Colonic mucosa (tissue), 4 donors: ENCODE measurements at regions not wholly inside any gene's neighbourhood (a gene's known extent, or its start where the extent isn't known, plus 50 kb on each side); places are given as distances from the start of the nearest gene placed in this dataset.

Experiments used
- DNase-seq: peaks from one replicate; pipeline ENCODE4 v3.0.0-alpha.2; 2020
- H3K27ac ChIP-seq: fragments of 200-600 bp; one replicate; pipeline ENCODE4 v1.8.0; 2021
- H3K27me3 ChIP-seq: fragments of 200-600 bp; one replicate; pipeline ENCODE4 v1.8.0; 2021
- H3K36me3 ChIP-seq: fragments of 200-600 bp; one replicate; pipeline ENCODE4 v1.8.0; 2021
- H3K4me1 ChIP-seq: fragments of 200-600 bp; one replicate; pipeline ENCODE4 v1.8.0; 2021; ENCODE audit warnings: mild to moderate bottlenecking
- H3K4me3 ChIP-seq: fragments of 200-600 bp; one replicate; pipeline ENCODE4 v1.8.0; 2021
- H3K9ac ChIP-seq, 2 donors: one replicate each; pipeline ENCODE4 v1.7.0; 2013; ENCODE audit warnings: control low read depth in 2 of 2, low read depth in 2 of 2, low read length in 2 of 2
- H3K9me3 ChIP-seq: fragments of 200-600 bp; one replicate; pipeline ENCODE4 v1.8.0; 2021
- intact Hi-C: fragments of 100-400 bp; cut with DNase I; formaldehyde crosslinking; loops from one replicate; pipeline ENCODE4 v1.14.1; 2022
- TF ChIP-seq, protein P1 (sequence below): fragments of 200-600 bp; IDR thresholded peaks from one replicate; pipeline ENCODE4 v1.8.0; 2022; ENCODE audit warnings: antibody characterized with exemption, mild to moderate bottlenecking
- donor health status: healthy.
- donor health status: DM: no; HTN: no; CAD: no.
- donor health status: DM: no; HTN: no; CAD: no.

DNA sequence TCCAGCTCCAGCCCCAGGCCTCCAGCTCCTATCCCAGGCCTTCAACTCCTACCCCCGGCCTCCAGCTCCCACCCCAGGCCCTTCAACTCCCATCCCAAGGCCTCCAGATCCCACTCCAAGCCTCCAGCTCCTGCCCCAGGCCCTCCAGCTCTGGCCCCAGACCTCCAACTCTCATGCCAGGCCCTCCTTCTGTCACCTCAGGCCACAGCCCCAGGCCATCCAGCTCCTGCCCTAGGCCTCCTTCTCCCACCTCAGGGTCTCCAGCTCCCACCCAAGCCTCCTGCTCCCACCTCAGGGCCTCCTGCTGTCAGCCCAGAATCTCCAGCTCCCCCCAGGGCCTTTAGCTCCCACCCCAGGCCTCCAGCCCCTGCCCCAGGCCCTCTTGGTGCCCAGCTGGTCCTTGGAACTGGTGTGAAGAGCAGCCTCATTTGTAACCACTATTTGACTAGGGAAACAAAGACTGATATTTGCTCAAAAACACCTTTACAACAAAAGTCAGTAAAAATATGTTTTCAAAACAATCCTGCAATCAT is 67.8 kb upstream of the SALL3 start:
- no peaks in the 10 kb centered on the region for H3K27me3 ChIP-seq
- no peaks in the 10 kb centered on the region for H3K36me3 ChIP-seq
- H3K9me3 ChIP-seq = no peaks in the 10 kb centered on the region
- H3K4me1 ChIP-seq = no peaks in the 10 kb centered on the region
- TF ChIP-seq, protein P1, sequence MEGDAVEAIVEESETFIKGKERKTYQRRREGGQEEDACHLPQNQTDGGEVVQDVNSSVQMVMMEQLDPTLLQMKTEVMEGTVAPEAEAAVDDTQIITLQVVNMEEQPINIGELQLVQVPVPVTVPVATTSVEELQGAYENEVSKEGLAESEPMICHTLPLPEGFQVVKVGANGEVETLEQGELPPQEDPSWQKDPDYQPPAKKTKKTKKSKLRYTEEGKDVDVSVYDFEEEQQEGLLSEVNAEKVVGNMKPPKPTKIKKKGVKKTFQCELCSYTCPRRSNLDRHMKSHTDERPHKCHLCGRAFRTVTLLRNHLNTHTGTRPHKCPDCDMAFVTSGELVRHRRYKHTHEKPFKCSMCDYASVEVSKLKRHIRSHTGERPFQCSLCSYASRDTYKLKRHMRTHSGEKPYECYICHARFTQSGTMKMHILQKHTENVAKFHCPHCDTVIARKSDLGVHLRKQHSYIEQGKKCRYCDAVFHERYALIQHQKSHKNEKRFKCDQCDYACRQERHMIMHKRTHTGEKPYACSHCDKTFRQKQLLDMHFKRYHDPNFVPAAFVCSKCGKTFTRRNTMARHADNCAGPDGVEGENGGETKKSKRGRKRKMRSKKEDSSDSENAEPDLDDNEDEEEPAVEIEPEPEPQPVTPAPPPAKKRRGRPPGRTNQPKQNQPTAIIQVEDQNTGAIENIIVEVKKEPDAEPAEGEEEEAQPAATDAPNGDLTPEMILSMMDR = no peak
- intact Hi-C loops = no loop called here
- no peak overlapping the region for H3K9ac ChIP-seq
- DNase-seq = no peak
- no peak overlapping the region for H3K27ac ChIP-seq
- H3K4me3 ChIP-seq = no peak overlapping the region

DNA sequence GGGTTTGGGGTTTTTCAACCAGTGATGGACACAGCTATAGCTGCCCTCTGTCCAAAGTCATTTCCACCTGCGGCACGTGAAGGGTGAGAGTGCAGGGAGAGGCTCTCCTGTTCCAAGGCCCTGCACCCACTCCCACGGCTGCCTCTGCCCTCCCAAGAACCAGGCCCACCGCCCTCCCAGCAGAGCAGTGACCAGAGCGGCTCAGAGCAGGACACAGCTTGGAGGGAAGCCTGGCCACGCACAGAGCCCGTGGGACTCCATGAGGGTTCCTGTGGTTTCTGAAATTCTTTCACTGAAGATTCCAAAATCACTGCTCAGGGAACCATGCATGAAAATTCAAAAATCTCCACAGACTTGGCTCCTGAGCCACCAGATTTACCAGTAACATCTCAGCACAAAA is 67.3 kb upstream of the SALL3 start:
- H3K4me3 ChIP-seq = no peak overlapping the region
- no peak overlapping the region for H3K27ac ChIP-seq
- no peak overlapping the region for H3K9ac ChIP-seq
- no peaks in the 10 kb centered on the region for H3K4me1 ChIP-seq
- no peaks in the 10 kb centered on the region for H3K27me3 ChIP-seq
- no peaks in the 10 kb centered on the region for H3K9me3 ChIP-seq
- H3K36me3 ChIP-seq = no peaks in the 10 kb centered on the region
- DNase-seq = no peak
- TF ChIP-seq, protein P1 = no peak
- intact Hi-C loops = no loop called here

DNA sequence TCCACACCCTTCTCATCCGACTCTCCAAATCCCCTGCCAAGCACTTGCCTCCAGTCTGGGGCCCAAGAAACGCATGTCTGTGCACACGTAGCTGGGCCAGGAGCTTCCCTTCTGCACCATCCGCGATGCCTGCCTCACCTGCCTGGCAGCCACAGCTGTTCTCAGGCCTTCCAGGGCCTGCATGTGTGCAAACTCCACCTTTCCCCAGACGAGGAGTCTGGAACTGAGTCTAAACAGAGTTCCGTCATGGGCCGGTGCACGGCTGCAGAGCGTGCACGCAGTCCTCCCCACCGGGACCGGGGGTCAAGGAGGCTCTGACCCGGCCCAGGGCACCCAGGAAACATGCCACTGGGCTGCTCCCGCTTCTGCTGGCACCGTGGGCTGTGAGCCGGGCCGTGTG is 66.8 kb upstream of the SALL3 start:
- no peak overlapping the region for H3K27ac ChIP-seq
- H3K4me1 ChIP-seq = no peaks in the 10 kb centered on the region
- no peaks in the 10 kb centered on the region for H3K36me3 ChIP-seq
- DNase-seq = no peak
- no peaks in the 10 kb centered on the region for H3K27me3 ChIP-seq
- TF ChIP-seq, protein P1 = no peak
- H3K9ac ChIP-seq = no peak overlapping the region
- no peak overlapping the region for H3K4me3 ChIP-seq
- no peaks in the 10 kb centered on the region for H3K9me3 ChIP-seq
- intact Hi-C loops = no loop called here

DNA sequence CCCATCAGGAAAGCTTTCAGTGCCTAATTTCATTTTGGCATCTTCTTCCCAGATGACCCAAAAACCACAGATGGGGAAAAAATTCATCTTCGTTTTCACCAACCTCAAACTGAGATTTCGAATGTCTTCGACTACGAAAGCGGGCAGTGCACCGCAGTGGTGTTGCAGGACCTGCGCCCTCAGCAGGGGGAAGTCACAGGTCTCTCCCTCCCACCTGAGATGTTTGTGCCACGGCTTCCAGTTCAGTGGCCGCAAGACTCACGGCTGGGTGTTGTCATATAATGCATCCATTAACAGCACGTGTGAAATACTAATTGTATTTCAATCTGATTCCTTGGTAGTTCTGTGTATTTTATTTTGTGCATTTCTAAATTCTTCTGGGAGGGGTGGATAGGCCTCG is 66.2 kb upstream of the SALL3 start:
- intact Hi-C loops = no loop called here

DNA sequence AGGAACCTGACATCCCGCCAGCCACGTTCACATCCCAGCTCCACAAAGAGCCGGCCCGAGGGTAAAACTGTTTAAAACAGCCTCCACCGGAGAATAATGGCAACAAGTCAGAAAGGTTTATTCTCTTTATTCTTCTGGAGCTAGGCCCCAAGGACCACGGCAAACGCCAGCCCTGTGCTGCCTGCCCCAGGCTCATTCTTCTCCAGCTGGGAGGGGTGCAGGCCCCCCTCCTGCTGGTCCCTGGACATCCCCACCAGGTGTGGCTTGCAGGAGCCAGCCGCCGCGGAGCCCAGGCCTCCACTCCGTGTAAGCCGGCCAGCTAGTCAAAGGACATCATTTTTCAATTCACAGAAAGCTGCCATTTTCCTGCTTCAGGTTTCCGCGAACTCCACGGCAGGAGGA is 65.8 kb upstream of the SALL3 start:
- TF ChIP-seq, protein P1 = no peak
- intact Hi-C loops = no loop called here

More for the DNA sequence above, 66.2 kb upstream of the SALL3 start:
- Histone ChIP-seq H3K9ac (no peak overlapping the region), H3K9me3 (no peaks in the 10 kb centered on the region), H3K4me3 (no peak overlapping the region), H3K36me3 (no peaks in the 10 kb centered on the region), H3K4me1 (no peaks in the 10 kb centered on the region), H3K27ac (no peak overlapping the region), H3K27me3 (no peaks in the 10 kb centered on the region)
- TF ChIP-seq, protein P1 = no peak
- DNase-seq = no peak

More for the DNA sequence above, 65.8 kb upstream of the SALL3 start:
- DNase-seq = no peak
- Histone ChIP-seq H3K9me3 (no peaks in the 10 kb centered on the region), H3K4me3 (no peak overlapping the region), H3K27ac (no peak overlapping the region), H3K4me1 (no peaks in the 10 kb centered on the region), H3K9ac (no peak overlapping the region), H3K36me3 (no peaks in the 10 kb centered on the region), H3K27me3 (no peaks in the 10 kb centered on the region)
